ENCODE measurements at regions not wholly inside any gene's neighbourhood (a gene's known extent, or its start where the extent isn't known, plus 50 kb on each side); places are given as distances from the start of the nearest gene placed in this dataset.
"Not testable (repeated sequence)": the region's sequence is repeated elsewhere in the genome, so short reads cannot be mapped to it uniquely, and the experiment has no call there.

DNA sequence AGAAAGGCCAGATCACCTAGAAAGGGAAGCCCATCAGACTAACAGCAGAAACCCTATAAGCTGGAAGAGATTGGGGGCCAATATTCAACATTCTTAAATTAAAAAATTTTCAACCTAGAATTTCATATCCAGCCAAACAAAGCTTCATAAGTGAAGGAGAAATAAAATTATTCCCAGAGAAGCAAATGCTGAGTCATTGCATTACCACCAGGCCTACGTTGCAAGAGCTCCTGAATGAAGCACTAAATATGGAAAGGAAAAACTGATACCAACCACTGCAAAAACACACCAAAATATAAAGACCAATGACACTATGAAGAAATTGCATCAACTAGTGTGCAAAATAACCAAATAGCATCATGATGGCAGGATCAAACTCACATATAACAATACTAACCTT lies 453.4 kb upstream of the PITX2 start:
- not testable (repeated sequence) for H3K27ac ChIP-seq (ENCODE audit: low read depth, low read length); H3K36me3 ChIP-seq (ENCODE audit: insufficient read depth, low read length); H3K4me1 ChIP-seq (ENCODE audit: control insufficient read depth, insufficient read depth, low read length, unreplicated experiment); H2AFZ ChIP-seq (ENCODE audit: low read length, unreplicated experiment); H3K79me2 ChIP-seq (ENCODE audit: control insufficient read depth, insufficient read depth, low read length, unreplicated experiment); H3K4me3 ChIP-seq (ENCODE audit: low read depth, low read length); H3K27me3 ChIP-seq (ENCODE audit: insufficient read depth, low read length)

DNA sequence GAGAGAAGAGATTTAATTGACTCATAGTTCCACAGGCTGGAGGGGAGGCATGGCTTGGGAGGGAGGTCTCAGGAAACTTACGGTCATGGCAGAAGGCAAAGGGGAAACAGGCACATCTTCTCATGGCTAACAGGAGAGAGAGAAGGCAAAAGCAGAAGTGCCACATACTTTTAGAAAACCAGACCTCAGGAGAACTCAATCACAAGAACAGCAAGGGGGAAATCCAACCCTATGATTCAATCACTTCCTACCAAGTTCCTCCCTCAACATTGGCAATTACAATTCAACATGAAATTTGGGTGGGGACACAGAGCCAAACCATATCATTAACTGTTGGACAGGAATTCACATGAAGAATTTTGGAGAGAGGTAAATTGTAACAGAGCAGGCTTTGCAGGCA lies 485.3 kb upstream of the PITX2 start:
- Histone ChIP-seq H3K27ac (ENCODE audit: low read depth, low read length) (no peak overlapping the region), H3K79me2 (ENCODE audit: control insufficient read depth, insufficient read depth, low read length, unreplicated experiment) (no peaks in the 10 kb centered on the region), H3K36me3 (ENCODE audit: insufficient read depth, low read length) (no peaks in the 10 kb centered on the region), H3K4me3 (ENCODE audit: low read depth, low read length) (no peak overlapping the region), H3K27me3 (ENCODE audit: insufficient read depth, low read length) (peaks cover 7% of the 10 kb centered on the region), H3K4me1 (ENCODE audit: control insufficient read depth, insufficient read depth, low read length, unreplicated experiment) (no peaks in the 10 kb centered on the region), H2AFZ (ENCODE audit: low read length, unreplicated experiment) (no peak overlapping the region)

DNA sequence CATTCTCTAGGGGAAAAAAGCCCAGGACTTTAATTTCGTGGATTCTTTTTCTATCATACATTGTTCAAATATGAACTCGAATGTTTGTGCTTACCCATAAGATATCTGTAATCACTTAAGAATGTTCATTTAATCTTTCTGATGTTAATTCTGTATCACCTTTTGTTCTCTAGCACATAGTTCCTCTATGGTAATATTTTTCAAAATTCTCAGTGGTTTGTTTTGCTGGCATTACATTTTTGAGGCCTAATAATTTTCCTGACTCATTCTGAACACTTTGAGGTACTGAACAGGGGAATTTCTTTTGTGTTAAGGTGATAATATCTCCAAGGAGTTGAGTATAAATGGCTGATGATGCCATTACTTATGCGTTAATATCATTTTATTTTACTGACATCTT lies 490.7 kb upstream of the PITX2 start:
- peaks cover 12% of the 10 kb centered on the region for H3K27me3 ChIP-seq (ENCODE audit: insufficient read depth, low read length)
- H3K4me3 ChIP-seq (ENCODE audit: low read depth, low read length) = no peak overlapping the region
- H3K79me2 ChIP-seq (ENCODE audit: control insufficient read depth, insufficient read depth, low read length, unreplicated experiment) = no peaks in the 10 kb centered on the region
- H2AFZ ChIP-seq (ENCODE audit: low read length, unreplicated experiment) = no peak overlapping the region
- no peak overlapping the region for H3K27ac ChIP-seq (ENCODE audit: low read depth, low read length)
- H3K36me3 ChIP-seq (ENCODE audit: insufficient read depth, low read length) = no peaks in the 10 kb centered on the region
- no peaks in the 10 kb centered on the region for H3K4me1 ChIP-seq (ENCODE audit: control insufficient read depth, insufficient read depth, low read length, unreplicated experiment)

DNA sequence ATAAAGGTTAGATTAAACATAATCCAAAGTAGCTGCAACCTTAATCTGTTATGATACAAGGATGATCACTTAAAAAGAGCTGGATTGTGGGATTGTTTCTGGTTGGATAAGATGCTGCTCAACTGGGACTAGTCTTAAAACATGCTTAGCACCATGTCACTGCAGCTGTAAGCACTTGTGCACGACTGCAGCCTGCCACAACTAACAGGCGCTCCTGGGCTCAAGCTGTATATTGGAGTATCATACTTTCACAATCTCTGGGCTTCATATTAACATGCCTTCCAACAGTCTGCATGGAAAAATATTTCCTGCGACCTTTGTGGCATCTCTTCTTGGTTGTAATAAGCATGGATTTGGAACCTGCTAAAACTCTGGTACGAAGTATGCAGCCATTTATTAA lies 493.0 kb upstream of the PITX2 start:
- Histone ChIP-seq H3K36me3 (ENCODE audit: insufficient read depth, low read length) (no peaks in the 10 kb centered on the region), H3K79me2 (ENCODE audit: control insufficient read depth, insufficient read depth, low read length, unreplicated experiment) (no peaks in the 10 kb centered on the region), H3K27ac (ENCODE audit: low read depth, low read length) (no peak overlapping the region), H3K4me3 (ENCODE audit: low read depth, low read length) (no peak overlapping the region), H3K27me3 (ENCODE audit: insufficient read depth, low read length) (peaks cover 12% of the 10 kb centered on the region), H3K4me1 (ENCODE audit: control insufficient read depth, insufficient read depth, low read length, unreplicated experiment) (no peaks in the 10 kb centered on the region), H2AFZ (ENCODE audit: low read length, unreplicated experiment) (no peak overlapping the region)

DNA sequence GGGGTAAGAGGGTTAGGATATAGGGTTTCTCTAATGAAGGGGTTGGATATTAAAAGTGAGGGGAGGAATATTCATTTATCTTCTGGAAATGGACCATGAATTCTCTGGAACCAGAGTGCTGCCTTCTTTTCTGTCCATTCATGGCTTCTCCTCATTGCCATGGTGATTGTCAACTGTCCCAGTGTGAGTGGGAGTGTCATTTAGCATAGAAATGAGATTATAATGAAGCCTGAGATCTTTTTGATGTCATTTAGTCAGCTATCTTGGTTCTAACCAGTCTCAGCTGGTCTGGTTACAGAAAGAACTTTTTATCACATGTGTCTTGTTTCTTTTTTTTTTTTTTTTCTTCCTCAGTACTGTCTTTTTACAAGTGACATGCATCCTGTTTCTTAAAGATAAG lies 497.3 kb upstream of the PITX2 start:
- Histone ChIP-seq H3K4me3 (ENCODE audit: low read depth, low read length) (no peak overlapping the region), H2AFZ (ENCODE audit: low read length, unreplicated experiment) (no peak overlapping the region), H3K4me1 (ENCODE audit: control insufficient read depth, insufficient read depth, low read length, unreplicated experiment) (no peaks in the 10 kb centered on the region), H3K79me2 (ENCODE audit: control insufficient read depth, insufficient read depth, low read length, unreplicated experiment) (no peaks in the 10 kb centered on the region), H3K27ac (ENCODE audit: low read depth, low read length) (no peak overlapping the region), H3K27me3 (ENCODE audit: insufficient read depth, low read length) (peaks cover 3% of the 10 kb centered on the region; the same call in 1 of the 2 replicates), H3K36me3 (ENCODE audit: insufficient read depth, low read length) (no peaks in the 10 kb centered on the region)

DNA sequence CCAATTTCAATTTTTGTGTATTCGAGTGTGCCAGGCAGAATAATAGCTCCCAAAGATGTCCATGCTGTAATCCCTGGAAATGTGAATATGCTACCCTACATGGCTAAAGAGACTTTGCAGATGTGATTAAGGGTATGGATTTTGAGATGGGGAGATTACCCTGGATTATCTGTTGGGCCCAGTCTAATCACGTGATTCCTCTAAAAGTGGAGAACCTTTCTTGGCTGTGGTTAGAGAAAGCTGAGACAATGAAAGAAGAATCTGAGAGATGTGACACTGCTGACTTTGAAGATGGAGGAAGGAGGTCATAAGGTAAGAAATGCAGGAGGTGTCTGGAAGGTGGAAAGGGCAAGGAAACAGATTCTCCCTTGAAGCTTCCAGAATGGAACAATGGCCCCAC lies 503.5 kb upstream of the PITX2 start:
- Histone ChIP-seq H2AFZ (ENCODE audit: low read length, unreplicated experiment) (no peak overlapping the region), H3K4me1 (ENCODE audit: control insufficient read depth, insufficient read depth, low read length, unreplicated experiment) (peaks cover 7% of the 10 kb centered on the region), H3K79me2 (ENCODE audit: control insufficient read depth, insufficient read depth, low read length, unreplicated experiment) (no peaks in the 10 kb centered on the region), H3K27me3 (ENCODE audit: insufficient read depth, low read length) (no peaks in the 10 kb centered on the region), H3K36me3 (ENCODE audit: insufficient read depth, low read length) (no peaks in the 10 kb centered on the region), H3K4me3 (ENCODE audit: low read depth, low read length) (no peak overlapping the region), H3K27ac (ENCODE audit: low read depth, low read length) (no peak overlapping the region)

DNA sequence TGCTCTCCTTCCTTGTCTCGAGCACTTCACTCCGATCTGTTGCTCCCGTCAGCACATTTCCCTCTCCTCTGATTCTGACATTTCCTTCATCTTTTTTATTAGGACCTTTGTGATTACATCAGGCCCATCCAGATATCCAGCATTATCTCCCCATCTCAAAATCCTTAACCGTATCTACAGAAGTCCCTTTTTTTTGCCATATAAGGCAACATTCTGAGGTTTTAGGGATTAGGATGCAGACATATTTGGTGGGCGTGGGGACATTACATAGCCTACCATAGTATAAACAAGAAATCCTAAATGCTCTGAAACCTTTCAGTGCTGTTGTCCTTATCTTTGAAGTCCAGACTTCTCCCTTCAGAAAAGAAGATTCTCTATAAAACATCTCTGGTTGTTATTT lies 505.0 kb upstream of the PITX2 start:
- H3K4me3 ChIP-seq (ENCODE audit: low read depth, low read length) = peak overlapping the region; percentile 68
- H3K79me2 ChIP-seq (ENCODE audit: control insufficient read depth, insufficient read depth, low read length, unreplicated experiment) = no peaks in the 10 kb centered on the region
- peaks cover 7% of the 10 kb centered on the region for H3K4me1 ChIP-seq (ENCODE audit: control insufficient read depth, insufficient read depth, low read length, unreplicated experiment)
- peak overlapping the region; percentile 92 for H2AFZ ChIP-seq (ENCODE audit: low read length, unreplicated experiment)
- no peak overlapping the region for H3K27ac ChIP-seq (ENCODE audit: low read depth, low read length)
- H3K36me3 ChIP-seq (ENCODE audit: insufficient read depth, low read length) = no peaks in the 10 kb centered on the region
- H3K27me3 ChIP-seq (ENCODE audit: insufficient read depth, low read length) = no peaks in the 10 kb centered on the region

DNA sequence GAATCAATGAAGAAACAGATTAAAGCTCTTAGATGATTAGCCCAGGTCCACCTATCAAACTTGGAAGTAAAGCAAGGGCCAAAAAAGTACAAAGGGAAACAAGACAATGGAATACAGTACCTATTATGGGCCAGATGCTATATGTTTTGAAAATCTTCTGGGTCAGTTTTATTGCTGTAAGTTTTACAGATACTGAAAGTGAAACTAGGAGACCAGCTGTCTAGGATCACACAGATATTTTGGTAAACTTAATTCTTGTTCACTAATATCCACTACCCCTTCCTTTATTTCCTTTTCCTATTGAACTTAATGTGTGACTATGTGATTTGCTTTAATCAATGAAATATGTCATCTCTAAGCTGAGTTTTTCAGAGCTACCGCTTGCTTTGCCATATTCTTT lies 505.4 kb upstream of the PITX2 start:
- no peaks in the 10 kb centered on the region for H3K27me3 ChIP-seq (ENCODE audit: insufficient read depth, low read length)
- no peaks in the 10 kb centered on the region for H3K36me3 ChIP-seq (ENCODE audit: insufficient read depth, low read length)
- no peaks in the 10 kb centered on the region for H3K79me2 ChIP-seq (ENCODE audit: control insufficient read depth, insufficient read depth, low read length, unreplicated experiment)
- peaks cover 7% of the 10 kb centered on the region for H3K4me1 ChIP-seq (ENCODE audit: control insufficient read depth, insufficient read depth, low read length, unreplicated experiment)
- H3K27ac ChIP-seq (ENCODE audit: low read depth, low read length) = no peak overlapping the region
- peak overlapping the region; percentile 68 for H3K4me3 ChIP-seq (ENCODE audit: low read depth, low read length)
- H2AFZ ChIP-seq (ENCODE audit: low read length, unreplicated experiment) = peak overlapping the region; percentile 92

DNA sequence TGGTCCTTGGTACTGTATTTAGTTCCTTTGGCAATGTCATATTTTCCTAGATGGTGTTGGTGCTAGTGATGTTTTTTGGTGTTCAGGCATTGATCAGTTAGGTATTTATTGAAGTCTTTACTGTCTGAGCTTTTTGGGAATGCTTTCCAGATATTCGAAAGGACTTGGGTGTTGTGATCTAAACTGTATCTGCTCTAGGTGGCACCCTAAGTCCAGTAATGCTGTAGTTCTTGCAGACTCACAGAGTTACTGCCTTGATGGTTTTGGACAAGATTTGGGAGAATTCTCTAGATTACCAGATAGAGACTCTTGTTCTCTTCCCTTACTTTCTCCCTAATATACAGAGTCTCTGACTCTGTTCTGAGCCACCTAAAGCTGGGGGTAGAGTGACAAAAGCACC lies 513.6 kb upstream of the PITX2 start:
- H3K4me1 ChIP-seq (ENCODE audit: control insufficient read depth, insufficient read depth, low read length, unreplicated experiment) = no peaks in the 10 kb centered on the region
- H3K27me3 ChIP-seq (ENCODE audit: insufficient read depth, low read length) = peaks cover 17% of the 10 kb centered on the region
- H3K79me2 ChIP-seq (ENCODE audit: control insufficient read depth, insufficient read depth, low read length, unreplicated experiment) = no peaks in the 10 kb centered on the region
- no peaks in the 10 kb centered on the region for H3K36me3 ChIP-seq (ENCODE audit: insufficient read depth, low read length)
- H3K4me3 ChIP-seq (ENCODE audit: low read depth, low read length) = no peak overlapping the region
- no peak overlapping the region for H2AFZ ChIP-seq (ENCODE audit: low read length, unreplicated experiment)
- no peak overlapping the region for H3K27ac ChIP-seq (ENCODE audit: low read depth, low read length)

DNA sequence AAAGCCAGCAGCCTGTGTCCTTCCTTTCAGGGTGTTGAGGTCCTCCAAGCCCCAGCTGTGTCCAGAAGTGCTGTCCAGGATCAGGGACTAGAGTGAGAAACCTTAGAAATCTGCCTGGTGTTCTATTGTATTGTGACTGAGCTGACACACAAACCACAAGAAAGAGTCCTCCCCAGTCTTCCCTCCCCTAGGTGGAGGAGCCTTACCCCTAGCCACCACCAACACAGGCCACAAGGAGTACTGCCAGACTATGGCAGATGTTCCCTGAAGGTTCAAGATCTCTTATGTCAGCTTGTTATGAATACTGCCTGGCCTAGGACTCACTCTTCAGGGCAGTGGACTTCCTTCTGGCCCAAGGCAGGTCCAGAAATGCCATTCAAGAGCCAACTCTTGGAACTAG lies 514.1 kb upstream of the PITX2 start:
- Histone ChIP-seq H3K27ac (ENCODE audit: low read depth, low read length) (no peak overlapping the region), H3K36me3 (ENCODE audit: insufficient read depth, low read length) (no peaks in the 10 kb centered on the region), H3K27me3 (ENCODE audit: insufficient read depth, low read length) (peaks cover 23% of the 10 kb centered on the region), H3K4me1 (ENCODE audit: control insufficient read depth, insufficient read depth, low read length, unreplicated experiment) (no peaks in the 10 kb centered on the region), H3K79me2 (ENCODE audit: control insufficient read depth, insufficient read depth, low read length, unreplicated experiment) (no peaks in the 10 kb centered on the region), H3K4me3 (ENCODE audit: low read depth, low read length) (no peak overlapping the region), H2AFZ (ENCODE audit: low read length, unreplicated experiment) (no peak overlapping the region)

DNA sequence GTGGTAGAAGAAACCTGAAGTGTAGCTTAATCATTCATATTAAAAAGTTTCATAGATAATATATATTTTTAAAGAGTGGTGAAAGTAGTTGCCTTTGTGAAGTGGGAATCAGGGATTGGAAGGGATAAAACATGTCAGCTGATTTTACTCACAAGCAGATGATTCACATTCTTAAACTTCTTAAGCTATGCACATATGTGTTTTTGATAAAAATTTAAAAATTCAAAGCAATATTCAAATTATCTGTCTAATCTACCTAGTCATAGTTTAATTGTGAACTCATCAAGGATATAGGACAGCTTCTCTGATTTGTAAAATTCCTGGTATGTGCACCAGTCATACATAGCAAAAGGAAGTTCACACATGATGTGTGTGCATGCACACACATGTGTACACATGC lies 520.6 kb upstream of the PITX2 start:
- Histone ChIP-seq H2AFZ (ENCODE audit: low read length, unreplicated experiment) (no peak overlapping the region), H3K4me3 (ENCODE audit: low read depth, low read length) (no peak overlapping the region), H3K79me2 (ENCODE audit: control insufficient read depth, insufficient read depth, low read length, unreplicated experiment) (no peaks in the 10 kb centered on the region), H3K27me3 (ENCODE audit: insufficient read depth, low read length) (peaks cover 54% of the 10 kb centered on the region), H3K4me1 (ENCODE audit: control insufficient read depth, insufficient read depth, low read length, unreplicated experiment) (no peaks in the 10 kb centered on the region), H3K27ac (ENCODE audit: low read depth, low read length) (no peak overlapping the region), H3K36me3 (ENCODE audit: insufficient read depth, low read length) (no peaks in the 10 kb centered on the region)

DNA sequence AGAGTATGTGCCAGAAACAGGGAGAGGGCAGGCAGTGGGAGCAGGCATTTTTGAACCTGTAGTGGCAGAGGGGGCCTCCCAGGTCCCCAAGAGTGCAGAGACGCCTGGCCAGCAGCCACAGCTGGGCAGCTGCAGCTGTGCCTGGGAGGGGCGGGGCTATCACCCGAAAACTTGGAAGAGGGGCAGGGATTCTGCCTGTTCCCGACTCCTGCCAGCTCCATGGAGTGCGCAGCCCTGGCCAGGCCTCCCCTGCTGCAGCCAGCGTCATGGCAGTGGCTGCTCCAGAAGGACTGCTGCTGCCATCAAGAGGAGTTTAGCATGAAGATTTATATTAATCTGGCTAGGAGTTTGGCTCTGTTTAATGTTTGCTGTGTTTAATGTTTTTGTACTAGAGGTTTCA lies 532.1 kb upstream of the PITX2 start:
- H3K79me2 ChIP-seq (ENCODE audit: control insufficient read depth, insufficient read depth, low read length, unreplicated experiment) = no peaks in the 10 kb centered on the region
- no peaks in the 10 kb centered on the region for H3K36me3 ChIP-seq (ENCODE audit: insufficient read depth, low read length)
- H3K27ac ChIP-seq (ENCODE audit: low read depth, low read length) = no peak overlapping the region
- no peaks in the 10 kb centered on the region for H3K4me1 ChIP-seq (ENCODE audit: control insufficient read depth, insufficient read depth, low read length, unreplicated experiment)
- H3K27me3 ChIP-seq (ENCODE audit: insufficient read depth, low read length) = no peaks in the 10 kb centered on the region
- no peak overlapping the region for H3K4me3 ChIP-seq (ENCODE audit: low read depth, low read length)
- H2AFZ ChIP-seq (ENCODE audit: low read length, unreplicated experiment) = no peak overlapping the region
